Smooth muscle cell (in vitro differentiated cells): ENCODE measurements at regions not wholly inside any gene's neighbourhood (a gene's known extent, or its start where the extent isn't known, plus 50 kb on each side); places are given as distances from the start of the nearest gene placed in this dataset.

ENCODE experiments used
- DNase-seq: peaks from one replicate; lab custom pipeline; 2025; ENCODE audit not compliant: unreplicated experiment; lab: John Stamatoyannopoulos, UW
- H2AFZ ChIP-seq: fragments of 200-600 bp; sonication (generic); 2 replicates; pipeline ENCODE4 v1.6.0; 2016; ENCODE audit warnings: antibody characterized with exemption, low read depth, mild to moderate bottlenecking
- H3F3A ChIP-seq: fragments of 200-600 bp; sonication (generic); 2 replicates; pipeline ENCODE4 v1.6.0; 2017; ENCODE audit warnings: antibody characterized with exemption, low read depth
- H3K27ac ChIP-seq: fragments of 200-600 bp; sonication (generic); 2 replicates; pipeline ENCODE4 v1.5.1; 2016; ENCODE audit warnings: low read depth, mild to moderate bottlenecking
- H3K27me3 ChIP-seq: fragments of 200-600 bp; sonication (generic); 2 replicates; pipeline ENCODE4 v1.6.1; 2016; ENCODE audit warnings: low read depth, mild to moderate bottlenecking
- H3K36me3 ChIP-seq: fragments of 200-600 bp; sonication (generic); 2 replicates; pipeline ENCODE4 v1.5.1; 2016; ENCODE audit warnings: low read depth
- H3K4me1 ChIP-seq: fragments of 200-600 bp; sonication (generic); 2 replicates; pipeline ENCODE4 v1.5.1; 2016; ENCODE audit warnings: low read depth
- H3K4me2 ChIP-seq: fragments of 200-600 bp; sonication (generic); 2 replicates; pipeline ENCODE4 v1.6.0; 2016; ENCODE audit warnings: mild to moderate bottlenecking
- H3K4me3 ChIP-seq: fragments of 200-600 bp; sonication (generic); 2 replicates; pipeline ENCODE4 v1.5.1; 2016; ENCODE audit warnings: mild to moderate bottlenecking
- H3K79me2 ChIP-seq: fragments of 200-600 bp; sonication (generic); 2 replicates; pipeline ENCODE4 v1.6.0; 2016; ENCODE audit warnings: low read depth, mild to moderate bottlenecking
- H3K9ac ChIP-seq: fragments of 200-600 bp; sonication (generic); 2 replicates; pipeline ENCODE4 v1.6.0; 2016; ENCODE audit warnings: low read depth
- H3K9me3 ChIP-seq: fragments of 200-600 bp; sonication (generic); replicated peaks from 2 replicates; pipeline ENCODE4 v1.5.1; 2016; ENCODE audit warnings: low read depth
- H4K20me1 ChIP-seq: fragments of 200-600 bp; sonication (generic); 2 replicates; pipeline ENCODE4 v1.6.0; 2016; ENCODE audit warnings: low read depth
- CTCF ChIP-seq: fragments of 200-600 bp; sonication (generic); IDR thresholded peaks from 2 replicates; pipeline ENCODE4 v1.5.1; 2017; ENCODE audit warnings: borderline replicate concordance, mild to moderate bottlenecking, antibody characterized with exemption; ENCODE audit not compliant: insufficient read depth, poor library complexity, severe bottlenecking
- WGBS: methylation state at CpG from one replicate; pipeline ENCODE4 v1.1.7; 2016; ENCODE audit warnings: low lambda C conversion rate; 5-methylcytosine and 5-hydroxymethylcytosine counted together

- TF ChIP-seq CTCF, result no peak
- no peaks in the 10 kb centered on the region for H3K9me3 ChIP-seq
- 90% methylated on average over 6 of the region's 6 CpGs for whole genome bisulfite sequencing
Measured at GRCh38 chr3:6709178-6709577, 151.7 kb upstream of the GRM7 start.

GRCh38 chr3:6714962-6715361 lies 146.0 kb upstream of the GRM7 start:
- H4K20me1 ChIP-seq, result no peaks in the 10 kb centered on the region
- H3K27me3 ChIP-seq, result no peaks in the 10 kb centered on the region
- 88% methylated on average over 3 of the region's 3 CpGs for WGBS
- H3K9me3 ChIP-seq, result no peaks in the 10 kb centered on the region
- no peaks in the 10 kb centered on the region for H3F3A ChIP-seq
- no peak overlapping the region for H3K4me2 ChIP-seq
- H3K36me3 ChIP-seq, result no peaks in the 10 kb centered on the region
- H3K27ac ChIP-seq, result no peak overlapping the region
- no peak overlapping the region for H3K9ac ChIP-seq
- H3K4me3 ChIP-seq, result no peak overlapping the region
- H3K4me1 ChIP-seq, result no peaks in the 10 kb centered on the region
- no peak for DNase-seq
- no peak for TF ChIP-seq CTCF
- H3K79me2 ChIP-seq, result no peaks in the 10 kb centered on the region
- no peak overlapping the region for H2AFZ ChIP-seq

More at GRCh38 chr3:6709178-6709577, 151.7 kb upstream of the GRM7 start:
- Histone ChIP-seq H3K27ac (no peak overlapping the region), H3K79me2 (no peaks in the 10 kb centered on the region), H2AFZ (no peak overlapping the region), H3K36me3 (no peaks in the 10 kb centered on the region), H3F3A (no peaks in the 10 kb centered on the region), H3K4me2 (no peak overlapping the region), H3K4me1 (no peaks in the 10 kb centered on the region), H4K20me1 (no peaks in the 10 kb centered on the region), H3K9ac (no peak overlapping the region), H3K4me3 (no peak overlapping the region), H3K27me3 (peaks cover 4% of the 10 kb centered on the region)
- no peak for DNase-seq

DNA sequence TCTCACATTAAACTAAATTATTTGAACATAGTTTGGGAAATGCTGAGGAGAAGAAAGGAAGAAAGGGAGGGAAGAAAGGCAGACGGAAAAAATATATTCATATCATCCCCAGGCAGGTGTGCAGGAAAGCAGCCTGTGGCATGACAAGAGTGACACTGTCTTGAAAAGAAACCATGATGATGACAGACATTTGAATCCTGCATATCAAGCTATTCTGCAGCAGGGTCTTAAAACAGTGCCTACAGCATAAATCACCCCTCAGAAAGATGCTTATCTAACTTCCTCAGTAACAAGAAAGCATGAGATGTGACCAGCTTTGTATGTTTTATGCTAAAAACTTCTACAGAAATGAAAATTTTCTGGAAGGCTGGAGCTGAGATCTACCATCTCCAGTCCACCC lies 144.5 kb upstream of the GRM7 start:
- H2AFZ ChIP-seq, result no peak overlapping the region
- no peaks in the 10 kb centered on the region for H3K27me3 ChIP-seq
- WGBS, result 96% methylated on average over 1 of the region's 1 CpG
- H3K9me3 ChIP-seq, result no peaks in the 10 kb centered on the region
- no peaks in the 10 kb centered on the region for H3F3A ChIP-seq
- H3K27ac ChIP-seq, result no peak overlapping the region
- no peak overlapping the region for H3K9ac ChIP-seq
- no peak for DNase-seq
- H3K4me1 ChIP-seq, result no peaks in the 10 kb centered on the region
- TF ChIP-seq CTCF, result no peak
- no peaks in the 10 kb centered on the region for H3K36me3 ChIP-seq
- H4K20me1 ChIP-seq, result no peaks in the 10 kb centered on the region
- no peak overlapping the region for H3K4me3 ChIP-seq
- no peaks in the 10 kb centered on the region for H3K79me2 ChIP-seq
- no peak overlapping the region for H3K4me2 ChIP-seq
